ENCODE measurements at regions not wholly inside any gene's neighbourhood (a gene's known extent, or its start where the extent isn't known, plus 50 kb on each side); places are given as distances from the start of the nearest gene placed in this dataset.

GRCh38 chr9:74245866-74246497 is 251.2 kb upstream of the RORB start:
- H3K79me2 ChIP-seq (ENCODE audit: insufficient read depth, low read length): no peaks in the 10 kb centered on the region
- H3K9me3 ChIP-seq (replicated peaks in 1 of 2; ENCODE audit: control insufficient read depth in 1 of 2, insufficient read depth in 1 of 2, low read length in 2 of 2): no peaks in the 10 kb centered on the region
- no CpG with 5 or more reads among the region's 3 CpGs for WGBS (ENCODE audit: insufficient coverage)
- H3K27ac ChIP-seq (ENCODE audit: low read depth in 1 of 2, low read length in 2 of 2): no peak overlapping the region
- H2AFZ ChIP-seq (ENCODE audit: insufficient read depth, low read depth, low read length, poor library complexity, severe bottlenecking): no peak overlapping the region
- H3K27me3 ChIP-seq (ENCODE audit: control insufficient read depth in 2 of 2, insufficient read depth in 2 of 2, low read length in 2 of 2): no peaks in the 10 kb centered on the region
- DNase-seq: no peak
- TF ChIP-seq, protein P1, sequence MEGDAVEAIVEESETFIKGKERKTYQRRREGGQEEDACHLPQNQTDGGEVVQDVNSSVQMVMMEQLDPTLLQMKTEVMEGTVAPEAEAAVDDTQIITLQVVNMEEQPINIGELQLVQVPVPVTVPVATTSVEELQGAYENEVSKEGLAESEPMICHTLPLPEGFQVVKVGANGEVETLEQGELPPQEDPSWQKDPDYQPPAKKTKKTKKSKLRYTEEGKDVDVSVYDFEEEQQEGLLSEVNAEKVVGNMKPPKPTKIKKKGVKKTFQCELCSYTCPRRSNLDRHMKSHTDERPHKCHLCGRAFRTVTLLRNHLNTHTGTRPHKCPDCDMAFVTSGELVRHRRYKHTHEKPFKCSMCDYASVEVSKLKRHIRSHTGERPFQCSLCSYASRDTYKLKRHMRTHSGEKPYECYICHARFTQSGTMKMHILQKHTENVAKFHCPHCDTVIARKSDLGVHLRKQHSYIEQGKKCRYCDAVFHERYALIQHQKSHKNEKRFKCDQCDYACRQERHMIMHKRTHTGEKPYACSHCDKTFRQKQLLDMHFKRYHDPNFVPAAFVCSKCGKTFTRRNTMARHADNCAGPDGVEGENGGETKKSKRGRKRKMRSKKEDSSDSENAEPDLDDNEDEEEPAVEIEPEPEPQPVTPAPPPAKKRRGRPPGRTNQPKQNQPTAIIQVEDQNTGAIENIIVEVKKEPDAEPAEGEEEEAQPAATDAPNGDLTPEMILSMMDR (IDR thresholded peaks at IDR 0.05): no peak
- Mint-ChIP-seq H3K9me3 (peaks cover 0 to 7% (median 2%) of the 10 kb centered on the region in 7 donors), H3K4me1 (no peaks in the 10 kb centered on the region), H3K4me3 (no peak overlapping the region), H3K27ac (no peak overlapping the region), H3K36me3 (no peaks in the 10 kb centered on the region), H3K27me3 (ENCODE audit: low read depth in 3 of 3) (peaks cover 0 to 2% (median 0%) of the 10 kb centered on the region in 3 donors)
- no peaks in the 10 kb centered on the region for H4K20me1 ChIP-seq (ENCODE audit: insufficient read depth, low read length)
- H3K36me3 ChIP-seq (replicated peaks in 1 of 2; ENCODE audit: control insufficient read depth in 1 of 2, insufficient read depth in 2 of 2, low read length in 2 of 2): no peaks in the 10 kb centered on the region
- H3K9ac ChIP-seq (ENCODE audit: insufficient read depth, low read length, poor library complexity, severe bottlenecking): no peak overlapping the region
- no peak overlapping the region for H3K4me2 ChIP-seq (replicated peaks; ENCODE audit: extremely low read depth, low read length, poor library complexity, severe bottlenecking)
- intact Hi-C loops (cut with micrococcal nuclease): no loop called here
- no peak overlapping the region for H3K4me3 ChIP-seq (replicated peaks in 1 of 3; ENCODE audit: low read depth in 2 of 3, low read length in 3 of 3)
- no peaks in the 10 kb centered on the region for H3K4me1 ChIP-seq (ENCODE audit: control insufficient read depth in 1 of 2, insufficient read depth in 2 of 2, low read length in 2 of 2)

- Mint-ChIP-seq H3K36me3 (no peaks in the 10 kb centered on the region), H3K9me3 (peaks cover 0 to 2% (median 0%) of the 10 kb centered on the region in 7 donors)
Measured at GRCh38 chr9:74255489-74255984, 241.6 kb upstream of the RORB start.

More at GRCh38 chr9:74255489-74255984, 241.6 kb upstream of the RORB start:
- TF ChIP-seq, protein P1 (IDR thresholded peaks at IDR 0.05): no peak
- H3K9me3 ChIP-seq (replicated peaks in 1 of 2; ENCODE audit: control insufficient read depth in 1 of 2, insufficient read depth in 1 of 2, low read length in 2 of 2): no peaks in the 10 kb centered on the region
- Mint-ChIP-seq H3K4me3 (no peak overlapping the region), H3K27ac (no peak overlapping the region), H3K27me3 (ENCODE audit: low read depth in 3 of 3) (peaks cover 0 to 2% (median 2%) of the 10 kb centered on the region in 3 donors), H3K4me1 (no peaks in the 10 kb centered on the region)
- H3K79me2 ChIP-seq (ENCODE audit: insufficient read depth, low read length): no peaks in the 10 kb centered on the region
- no peak overlapping the region for H3K4me2 ChIP-seq (replicated peaks; ENCODE audit: extremely low read depth, low read length, poor library complexity, severe bottlenecking)
- no CpG with 5 or more reads among the region's 4 CpGs for WGBS (ENCODE audit: insufficient coverage)
- no peak overlapping the region for H3K4me3 ChIP-seq (replicated peaks in 1 of 3; ENCODE audit: low read depth in 2 of 3, low read length in 3 of 3)
- H3K27ac ChIP-seq (ENCODE audit: low read depth in 1 of 2, low read length in 2 of 2): no peak overlapping the region
- no peaks in the 10 kb centered on the region for H3K27me3 ChIP-seq (ENCODE audit: control insufficient read depth in 2 of 2, insufficient read depth in 2 of 2, low read length in 2 of 2)
- no peak for DNase-seq
- H3K36me3 ChIP-seq (replicated peaks in 1 of 2; ENCODE audit: control insufficient read depth in 1 of 2, insufficient read depth in 2 of 2, low read length in 2 of 2): no peaks in the 10 kb centered on the region
- no peak overlapping the region for H2AFZ ChIP-seq (ENCODE audit: insufficient read depth, low read depth, low read length, poor library complexity, severe bottlenecking)
- intact Hi-C loops (cut with micrococcal nuclease): no loop called here
- H3K9ac ChIP-seq (ENCODE audit: insufficient read depth, low read length, poor library complexity, severe bottlenecking): no peak overlapping the region
- H4K20me1 ChIP-seq (ENCODE audit: insufficient read depth, low read length): no peaks in the 10 kb centered on the region
- no peaks in the 10 kb centered on the region for H3K4me1 ChIP-seq (ENCODE audit: control insufficient read depth in 1 of 2, insufficient read depth in 2 of 2, low read length in 2 of 2)

All from CD14-positive monocyte (primary cell).